ENCODE measurements at regions not wholly inside any gene's neighbourhood (a gene's known extent, or its start where the extent isn't known, plus 50 kb on each side); places are given as distances from the start of the nearest gene placed in this dataset.

DNA sequence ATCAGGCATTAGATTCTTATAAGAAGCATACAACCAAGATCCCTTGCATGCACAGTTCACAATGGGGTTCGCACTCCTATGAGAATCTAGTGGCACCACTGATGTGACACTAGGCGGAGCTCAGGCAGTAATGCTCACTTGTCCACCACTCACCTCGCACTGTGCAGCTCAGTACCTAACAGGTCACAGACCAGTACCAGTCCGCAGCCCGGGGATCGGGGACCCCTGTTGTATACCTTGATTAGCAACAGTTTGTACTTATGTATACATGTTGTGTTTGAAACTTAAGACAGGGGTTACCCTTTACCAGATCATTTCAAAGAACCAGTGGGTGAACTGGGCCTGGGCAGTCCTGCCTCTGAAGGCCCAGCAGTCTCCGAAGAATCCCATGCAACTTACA, 103.7 kb downstream of the PMP22 start:
- no peak overlapping the region for H3K27ac ChIP-seq (ENCODE audit: extremely low read length, insufficient read depth, low read length)
- FAIRE-seq (no peak), DNase-seq (ENCODE audit: low spot score) (no peak), ATAC-seq (no peak)
- in situ Hi-C loops (cut with HindIII; ENCODE audit: extremely low pct_ligation_motif_present, low pct_unique_long_range_greater_than_20kb): no loop called here
- 38% methylated on average over 2 of the region's 7 CpGs for whole genome bisulfite sequencing (ENCODE audit: low lambda C conversion rate)
- POLR2A ChIA-PET: no interaction called here
- H2AFZ ChIP-seq (ENCODE audit: low read length): no peak overlapping the region
- H3K79me2 ChIP-seq (ENCODE audit: insufficient read depth, low read length): no peaks in the 10 kb centered on the region
- no peaks in the 10 kb centered on the region for H3K9me3 ChIP-seq (ENCODE audit: low read length)
- H3K9ac ChIP-seq (ENCODE audit: insufficient read depth, low read depth, low read length): no peak overlapping the region
- no peak overlapping the region for H3K4me3 ChIP-seq (replicated peaks in 1 of 3; ENCODE audit: insufficient read depth in 1 of 3, low read depth in 2 of 3, low read length in 3 of 3)
- peaks cover 0 to 7% of the 10 kb centered on the region in 2 experiments; a peak in 1 of 5 replicates for H3K27me3 ChIP-seq (ENCODE audit: control insufficient read depth in 1 of 2, insufficient read depth in 2 of 2, low read length in 2 of 2)
- H3K4me2 ChIP-seq (ENCODE audit: low read depth, low read length): no peak overlapping the region
- H3K36me3 ChIP-seq (replicated peaks in 1 of 2; ENCODE audit: control insufficient read depth in 1 of 2, insufficient read depth in 2 of 2, low read length in 2 of 2): no peaks in the 10 kb centered on the region
- H4K20me1 ChIP-seq (ENCODE audit: insufficient read depth, low read length): no peaks in the 10 kb centered on the region
- intact Hi-C loops (cut with micrococcal nuclease; ENCODE audit: unreplicated experiment): no loop called here
- CTCF ChIA-PET (ENCODE audit: low intra/inter-chr PET ratio, low total read pairs): no interaction called here
- no peak for TF ChIP-seq ZNF343 (CRISPR knock-in tag; IDR thresholded peaks at IDR 0.05)
- no peaks in the 10 kb centered on the region for H3K4me1 ChIP-seq (ENCODE audit: insufficient read depth, low read length)
- no TSS peak for BruUV-seq (replicated peaks)

GRCh38 chr17:15157051-15157450, 108.1 kb downstream of the PMP22 start:
- Histone ChIP-seq H2AFZ (ENCODE audit: low read length) (no peak overlapping the region), H4K20me1 (ENCODE audit: insufficient read depth, low read length) (no peaks in the 10 kb centered on the region), H3K4me1 (ENCODE audit: insufficient read depth, low read length) (no peaks in the 10 kb centered on the region), H3K27ac (ENCODE audit: extremely low read length, insufficient read depth, low read length) (no peak overlapping the region), H3K9ac (ENCODE audit: insufficient read depth, low read depth, low read length) (no peak overlapping the region), H3K79me2 (ENCODE audit: insufficient read depth, low read length) (no peaks in the 10 kb centered on the region), H3K4me3 (replicated peaks in 1 of 3; ENCODE audit: insufficient read depth in 1 of 3, low read depth in 2 of 3, low read length in 3 of 3) (no peak overlapping the region), H3K9me3 (ENCODE audit: low read length) (no peaks in the 10 kb centered on the region), H3K36me3 (replicated peaks in 1 of 2; ENCODE audit: control insufficient read depth in 1 of 2, insufficient read depth in 2 of 2, low read length in 2 of 2) (no peaks in the 10 kb centered on the region), H3K4me2 (ENCODE audit: low read depth, low read length) (no peak overlapping the region), H3K27me3 (ENCODE audit: control insufficient read depth in 1 of 2, insufficient read depth in 2 of 2, low read length in 2 of 2) (peaks cover 0 to 7% of the 10 kb centered on the region in 2 experiments; a peak in 1 of 5 replicates)
- ATAC-seq: no peak
- intact Hi-C loops (cut with micrococcal nuclease; ENCODE audit: unreplicated experiment) (no loop called here), in situ Hi-C loops (cut with HindIII; ENCODE audit: extremely low pct_ligation_motif_present, low pct_unique_long_range_greater_than_20kb) (no loop called here)
- WGBS (ENCODE audit: low lambda C conversion rate): 24% methylated on average over 5 of the region's 5 CpGs
- ChIA-PET POLR2A (no interaction called here), CTCF (ENCODE audit: low intra/inter-chr PET ratio, low total read pairs) (no interaction called here)
- BruUV-seq (replicated peaks): no TSS peak
- DNase-seq (ENCODE audit: low spot score): no peak
- FAIRE-seq: no peak
- TF ChIP-seq MBD4 (IDR thresholded peaks at IDR 0.05; ENCODE audit: borderline replicate concordance, low read length) (no peak), NONO (IDR thresholded peaks at IDR 0.05) (no peak), NONO (CRISPR knock-in tag; conservative IDR thresholded peaks at IDR 0.05) (no peak), ZNF282 (IDR thresholded peaks at IDR 0.05; ENCODE audit: partially characterized antibody) (no peak), MATR3 (CRISPR knock-in tag; IDR thresholded peaks at IDR 0.05) (no peak), BORCS8-MEF2B (CRISPR knock-in tag; IDR thresholded peaks at IDR 0.05) (no peak), KLF12 (CRISPR knock-in tag; IDR thresholded peaks at IDR 0.05; ENCODE audit: borderline replicate concordance) (no peak), ZNF747 (CRISPR knock-in tag; IDR thresholded peaks at IDR 0.05; ENCODE audit: borderline replicate concordance) (no peak), SMAD1 (CRISPR knock-in tag; IDR thresholded peaks at IDR 0.05; ENCODE audit: borderline replicate concordance, low read depth) (no peak), IRF2 (CRISPR knock-in tag; IDR thresholded peaks at IDR 0.05) (no peak), ZSCAN20 (CRISPR knock-in tag; IDR thresholded peaks at IDR 0.05; ENCODE audit: borderline replicate concordance) (no peak), ZNF512B (CRISPR knock-in tag; IDR thresholded peaks at IDR 0.05; ENCODE audit: borderline replicate concordance) (no peak), ZNF34 (CRISPR knock-in tag; IDR thresholded peaks at IDR 0.05; ENCODE audit: borderline replicate concordance) (no peak), ZC3H4 (CRISPR knock-in tag; IDR thresholded peaks at IDR 0.05; ENCODE audit: borderline replicate concordance) (no peak), RFXANK (CRISPR knock-in tag; IDR thresholded peaks at IDR 0.05) (no peak), ZNF343 (CRISPR knock-in tag; IDR thresholded peaks at IDR 0.05) (no peak), WIZ (CRISPR knock-in tag; IDR thresholded peaks at IDR 0.05) (no peak), SYNCRIP (IDR thresholded peaks at IDR 0.05; ENCODE audit: insufficient read depth, low read depth, low read length) (no peak), RBM22 (optimal IDR thresholded peaks at IDR 0.05; ENCODE audit: low read length) (no peak), ZNF350 (CRISPR knock-in tag; IDR thresholded peaks at IDR 0.05; ENCODE audit: borderline replicate concordance, low read depth) (no peak)

Data from HepG2 (cell line).